ENCODE measurements at regions not wholly inside any gene's neighbourhood (a gene's known extent, or its start where the extent isn't known, plus 50 kb on each side); places are given as distances from the start of the nearest gene placed in this dataset.
A peak's percentile ranks its signal among the peaks of the same experiment; 100 is the strongest.

GRCh38 chr12:67797185-67797741, 148.7 kb downstream of the DYRK2 start:
- intact Hi-C loops (cut with DNase I): no loop called here
- no peaks in the 10 kb centered on the region for H3K36me3 ChIP-seq (ENCODE audit: control insufficient read depth in 1 of 2, insufficient read depth in 2 of 2, low read length in 1 of 2)
- H3K4me1 ChIP-seq (ENCODE audit: control insufficient read depth in 1 of 2, insufficient read depth in 2 of 2, low read length in 2 of 2): no peaks in the 10 kb centered on the region
- 20 to 22% methylated on average over 8 of the region's 8 CpGs for WGBS, 2 donors
- no peak overlapping the region for H3K27ac ChIP-seq (ENCODE audit: low read depth in 1 of 2, low read length in 2 of 2)
- peak; percentile 63 for ATAC-seq (ENCODE audit: low FRiP score)
- peak overlapping the region in 1 of 2 donors; percentile 26 for H3K4me3 ChIP-seq (ENCODE audit: low read length in 2 of 2)
- H3K27me3 ChIP-seq (ENCODE audit: control insufficient read depth in 1 of 2, insufficient read depth in 2 of 2, low read length in 1 of 2): no peaks in the 10 kb centered on the region
- no peaks in the 10 kb centered on the region for H3K9me3 ChIP-seq (ENCODE audit: control insufficient read depth, low read length)
- no peak for DNase-seq

DNA sequence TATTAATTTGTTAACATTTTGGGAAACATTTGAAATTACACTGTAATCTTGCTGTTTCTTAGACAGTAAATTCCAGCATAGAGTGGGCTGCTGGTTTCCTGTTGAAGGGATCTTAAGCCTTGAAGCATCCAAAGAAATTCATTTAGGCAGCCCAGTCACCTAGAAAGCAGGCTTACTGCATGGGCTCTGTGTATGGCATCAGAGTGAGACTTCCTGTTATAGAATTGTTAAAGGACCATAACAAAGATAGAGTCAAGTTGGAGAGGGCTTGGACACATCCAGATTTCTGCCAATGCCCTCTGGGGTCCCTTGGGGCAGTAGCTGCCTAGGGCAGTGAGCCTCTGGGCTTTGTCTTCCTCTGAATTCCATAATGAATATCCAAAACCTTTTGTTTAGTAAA, 149.2 kb downstream of the DYRK2 start:
- no peaks in the 10 kb centered on the region for H3K27me3 ChIP-seq (ENCODE audit: control insufficient read depth in 1 of 2, insufficient read depth in 2 of 2, low read length in 1 of 2)
- no peak overlapping the region for H3K4me3 ChIP-seq (ENCODE audit: low read length in 2 of 2)
- H3K4me1 ChIP-seq (ENCODE audit: control insufficient read depth in 1 of 2, insufficient read depth in 2 of 2, low read length in 2 of 2): no peaks in the 10 kb centered on the region
- H3K27ac ChIP-seq (ENCODE audit: low read depth in 1 of 2, low read length in 2 of 2): no peak overlapping the region
- no peaks in the 10 kb centered on the region for H3K9me3 ChIP-seq (ENCODE audit: control insufficient read depth, low read length)
- intact Hi-C loops (cut with DNase I): no loop called here
- no peaks in the 10 kb centered on the region for H3K36me3 ChIP-seq (ENCODE audit: control insufficient read depth in 1 of 2, insufficient read depth in 2 of 2, low read length in 1 of 2)
- DNase-seq: no peak
- peak; percentile 42 for ATAC-seq (ENCODE audit: low FRiP score)

DNA sequence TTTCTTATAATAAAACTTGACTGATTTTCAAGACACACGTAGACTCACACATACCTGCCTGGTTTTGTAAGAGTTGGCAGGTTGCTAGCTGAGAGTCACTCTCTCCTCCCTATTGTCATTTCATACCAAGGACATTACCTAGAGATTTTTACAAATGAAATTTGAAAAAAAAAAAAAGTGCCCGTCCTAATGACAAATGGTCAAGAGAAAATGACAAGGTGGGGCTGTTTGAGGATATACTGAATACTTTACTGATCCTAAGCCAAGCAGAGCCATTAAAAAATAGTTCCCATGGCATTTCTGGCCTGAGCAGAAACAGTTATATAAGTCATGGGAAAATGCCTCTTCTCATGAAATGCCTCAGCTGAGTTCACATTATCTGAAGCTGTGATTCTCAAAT, 150.2 kb downstream of the DYRK2 start:
- H3K27me3 ChIP-seq (ENCODE audit: control insufficient read depth in 1 of 2, insufficient read depth in 2 of 2, low read length in 1 of 2): no peaks in the 10 kb centered on the region
- 7 to 16% methylated on average over 2 of the region's 2 CpGs for WGBS, 2 donors
- ATAC-seq (ENCODE audit: low FRiP score) (no peak), DNase-seq (no peak)
- H3K4me1 ChIP-seq (ENCODE audit: control insufficient read depth in 1 of 2, insufficient read depth in 2 of 2, low read length in 2 of 2): no peaks in the 10 kb centered on the region
- H3K4me3 ChIP-seq (ENCODE audit: low read length in 2 of 2): no peak overlapping the region
- H3K27ac ChIP-seq (ENCODE audit: low read depth in 1 of 2, low read length in 2 of 2): no peak overlapping the region
- intact Hi-C loops (cut with DNase I): no loop called here
- H3K9me3 ChIP-seq (ENCODE audit: control insufficient read depth, low read length): no peaks in the 10 kb centered on the region
- H3K36me3 ChIP-seq (ENCODE audit: control insufficient read depth in 1 of 2, insufficient read depth in 2 of 2, low read length in 1 of 2): no peaks in the 10 kb centered on the region

- Histone ChIP-seq H3K36me3 (ENCODE audit: control insufficient read depth in 1 of 2, insufficient read depth in 2 of 2, low read length in 1 of 2) (no peaks in the 10 kb centered on the region), H3K27me3 (ENCODE audit: control insufficient read depth in 1 of 2, insufficient read depth in 2 of 2, low read length in 1 of 2) (no peaks in the 10 kb centered on the region), H3K4me3 (ENCODE audit: low read length in 2 of 2) (no peak overlapping the region), H3K9me3 (ENCODE audit: control insufficient read depth, low read length) (no peaks in the 10 kb centered on the region), H3K27ac (ENCODE audit: low read depth in 1 of 2, low read length in 2 of 2) (no peak overlapping the region), H3K4me1 (ENCODE audit: control insufficient read depth in 1 of 2, insufficient read depth in 2 of 2, low read length in 2 of 2) (no peaks in the 10 kb centered on the region)
- WGBS, 2 donors: 60 to 70% methylated on average over 5 of the region's 5 CpGs
- intact Hi-C loops (cut with DNase I): no loop called here
- DNase-seq (no peak), ATAC-seq (ENCODE audit: low FRiP score) (no peak)
Observed at GRCh38 chr12:67802731-67803130, 154.2 kb downstream of the DYRK2 start.

- H3K4me3 ChIP-seq (ENCODE audit: low read length in 2 of 2): no peak overlapping the region
- H3K36me3 ChIP-seq (ENCODE audit: control insufficient read depth in 1 of 2, insufficient read depth in 2 of 2, low read length in 1 of 2): no peaks in the 10 kb centered on the region
- intact Hi-C loops (cut with DNase I): no loop called here
- no peak for DNase-seq
- H3K27me3 ChIP-seq (ENCODE audit: control insufficient read depth in 1 of 2, insufficient read depth in 2 of 2, low read length in 1 of 2): no peaks in the 10 kb centered on the region
- ATAC-seq (ENCODE audit: low FRiP score): no peak
- H3K4me1 ChIP-seq (ENCODE audit: control insufficient read depth in 1 of 2, insufficient read depth in 2 of 2, low read length in 2 of 2): no peaks in the 10 kb centered on the region
- H3K9me3 ChIP-seq (ENCODE audit: control insufficient read depth, low read length): no peaks in the 10 kb centered on the region
- H3K27ac ChIP-seq (ENCODE audit: low read depth in 1 of 2, low read length in 2 of 2): no peak overlapping the region
- 80 to 86% methylated on average over 4 of the region's 4 CpGs for WGBS, 2 donors
Observed at GRCh38 chr12:67803278-67803993, 154.9 kb downstream of the DYRK2 start.

GRCh38 chr12:67804168-67804567, 155.6 kb downstream of the DYRK2 start:
- no peaks in the 10 kb centered on the region for H3K4me1 ChIP-seq (ENCODE audit: control insufficient read depth in 1 of 2, insufficient read depth in 2 of 2, low read length in 2 of 2)
- ATAC-seq (ENCODE audit: low FRiP score): no peak
- no peak overlapping the region for H3K27ac ChIP-seq (ENCODE audit: low read depth in 1 of 2, low read length in 2 of 2)
- DNase-seq: no peak
- H3K4me3 ChIP-seq (ENCODE audit: low read length in 2 of 2): no peak overlapping the region
- no peaks in the 10 kb centered on the region for H3K9me3 ChIP-seq (ENCODE audit: control insufficient read depth, low read length)
- intact Hi-C loops (cut with DNase I): no loop called here
- 28 to 32% methylated on average over 1 of the region's 1 CpG for WGBS, 2 donors
- H3K36me3 ChIP-seq (ENCODE audit: control insufficient read depth in 1 of 2, insufficient read depth in 2 of 2, low read length in 1 of 2): no peaks in the 10 kb centered on the region
- H3K27me3 ChIP-seq (ENCODE audit: control insufficient read depth in 1 of 2, insufficient read depth in 2 of 2, low read length in 1 of 2): no peaks in the 10 kb centered on the region

GRCh38 chr12:67807814-67808213, 159.3 kb downstream of the DYRK2 start:
- Histone ChIP-seq H3K4me1 (ENCODE audit: control insufficient read depth in 1 of 2, insufficient read depth in 2 of 2, low read length in 2 of 2) (no peaks in the 10 kb centered on the region), H3K27me3 (ENCODE audit: control insufficient read depth in 1 of 2, insufficient read depth in 2 of 2, low read length in 1 of 2) (no peaks in the 10 kb centered on the region), H3K36me3 (ENCODE audit: control insufficient read depth in 1 of 2, insufficient read depth in 2 of 2, low read length in 1 of 2) (no peaks in the 10 kb centered on the region), H3K4me3 (ENCODE audit: low read length in 2 of 2) (no peak overlapping the region), H3K27ac (ENCODE audit: low read depth in 1 of 2, low read length in 2 of 2) (no peak overlapping the region), H3K9me3 (ENCODE audit: control insufficient read depth, low read length) (no peaks in the 10 kb centered on the region)
- no peak for ATAC-seq (ENCODE audit: low FRiP score)
- no peak for DNase-seq
- 9 to 15% methylated on average over 5 of the region's 5 CpGs for WGBS, 2 donors
- intact Hi-C loops (cut with DNase I): no loop called here

DNA sequence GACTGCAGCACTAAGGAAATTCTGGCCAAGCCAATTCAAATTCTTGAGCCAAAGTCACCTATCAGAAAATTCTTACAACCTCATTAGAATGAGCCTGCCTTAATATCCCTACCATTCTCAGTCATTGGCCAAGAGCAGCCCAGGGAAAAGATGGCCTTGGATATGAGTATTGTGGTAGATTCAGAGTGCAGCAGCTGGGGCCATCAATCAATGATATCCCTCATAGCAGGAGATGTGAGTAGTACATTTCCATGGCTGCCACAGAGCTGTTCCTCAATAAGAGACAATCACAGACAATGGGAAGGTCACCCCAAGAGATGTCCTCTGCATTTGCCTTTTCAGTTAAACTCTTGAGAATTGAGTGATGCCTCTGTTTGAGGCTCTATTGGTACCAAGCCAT, 161.6 kb downstream of the DYRK2 start:
- H3K4me1 ChIP-seq (ENCODE audit: control insufficient read depth in 1 of 2, insufficient read depth in 2 of 2, low read length in 2 of 2): no peaks in the 10 kb centered on the region
- no peak for DNase-seq
- H3K27me3 ChIP-seq (ENCODE audit: control insufficient read depth in 1 of 2, insufficient read depth in 2 of 2, low read length in 1 of 2): no peaks in the 10 kb centered on the region
- H3K27ac ChIP-seq (ENCODE audit: low read depth in 1 of 2, low read length in 2 of 2): no peak overlapping the region
- no peaks in the 10 kb centered on the region for H3K36me3 ChIP-seq (ENCODE audit: control insufficient read depth in 1 of 2, insufficient read depth in 2 of 2, low read length in 1 of 2)
- no peaks in the 10 kb centered on the region for H3K9me3 ChIP-seq (ENCODE audit: control insufficient read depth, low read length)
- intact Hi-C loops (cut with DNase I): no loop called here
- no peak for ATAC-seq (ENCODE audit: low FRiP score)
- H3K4me3 ChIP-seq (ENCODE audit: low read length in 2 of 2): no peak overlapping the region

Measured in aorta (tissue), 5 donors.